ENCODE measurements at regions not wholly inside any gene's neighbourhood (a gene's known extent, or its start where the extent isn't known, plus 50 kb on each side); places are given as distances from the start of the nearest gene placed in this dataset.
"Not testable (repeated sequence)": the region's sequence is repeated elsewhere in the genome, so short reads cannot be mapped to it uniquely, and the experiment has no call there.

DNA sequence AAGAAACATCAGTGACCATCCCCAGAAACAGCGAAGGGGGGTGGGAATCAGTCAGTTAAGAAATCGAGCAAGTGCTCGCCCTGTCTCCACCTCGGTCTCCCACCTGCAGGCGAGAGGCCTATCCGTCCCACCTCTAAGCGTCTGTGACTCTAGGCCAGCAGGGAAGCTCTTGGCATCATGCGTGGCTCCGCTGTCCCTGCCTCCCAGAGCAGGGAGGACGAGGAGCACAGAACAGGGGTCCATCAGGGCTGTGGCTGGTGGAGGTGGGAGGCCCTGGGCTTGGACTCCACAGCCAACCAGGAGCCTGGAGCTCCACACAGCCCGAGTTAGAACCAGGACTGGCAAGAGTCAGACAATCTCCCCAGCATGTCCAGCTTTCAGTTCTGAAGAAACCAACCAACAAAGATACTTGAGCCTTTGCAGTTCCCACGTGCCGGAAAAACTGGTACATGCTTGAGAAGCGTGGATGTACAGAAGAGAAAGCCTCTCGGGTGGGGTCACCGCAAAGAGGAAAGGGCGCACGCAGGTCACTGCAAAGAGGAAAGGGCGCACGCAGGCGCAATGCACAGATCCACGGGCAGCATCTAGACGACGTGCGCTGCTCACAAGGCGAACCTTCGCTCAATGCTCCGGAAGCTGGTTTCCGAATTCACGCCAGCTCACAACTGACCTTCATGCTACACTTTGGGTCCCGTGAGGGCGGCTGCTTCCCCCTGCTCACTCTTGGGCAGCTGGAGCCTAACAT, 104.5 kb upstream of the ALKAL2 start:
- Mint-ChIP-seq H3K9me3 (peaks cover 4% of the 10 kb centered on the region), H3K36me3 (ENCODE audit: low read depth) (no peaks in the 10 kb centered on the region), H3K27me3 (no peaks in the 10 kb centered on the region), H3K27ac (no peak overlapping the region), H3K4me1 (peaks cover 10% of the 10 kb centered on the region), H3K4me3 (no peak overlapping the region)
- no peak for ATAC-seq (replicated peaks)

DNA sequence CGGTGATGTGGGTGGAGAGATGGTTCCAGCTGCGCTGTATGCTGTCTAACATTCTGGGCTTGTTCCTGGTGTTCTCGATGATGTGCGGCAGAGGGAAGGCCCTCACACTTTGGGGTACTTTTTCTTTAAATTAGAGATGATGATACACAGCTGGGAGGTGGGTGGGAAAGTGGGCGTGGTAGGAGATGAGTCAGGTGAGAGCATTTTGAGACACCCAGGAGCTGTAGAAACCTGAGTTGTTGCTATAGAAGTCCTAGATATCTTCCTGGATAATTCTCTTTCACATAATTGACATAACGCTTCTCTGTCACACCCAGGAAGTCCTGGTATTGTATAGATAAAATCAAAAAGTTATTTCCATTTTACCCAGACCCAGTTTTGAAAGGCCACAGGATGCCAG, 103.8 kb upstream of the ALKAL2 start:
- H3K4me1 Mint-ChIP-seq = peaks cover 10% of the 10 kb centered on the region
- H3K36me3 Mint-ChIP-seq (ENCODE audit: low read depth) = no peaks in the 10 kb centered on the region
- peaks cover 4% of the 10 kb centered on the region for H3K9me3 Mint-ChIP-seq
- no peaks in the 10 kb centered on the region for H3K27me3 Mint-ChIP-seq
- H3K27ac Mint-ChIP-seq = no peak overlapping the region
- ATAC-seq (replicated peaks) = no peak
- no peak overlapping the region for H3K4me3 Mint-ChIP-seq

- Mint-ChIP-seq H3K4me3 (no peak overlapping the region), H3K27ac (no peak overlapping the region), H3K36me3 (ENCODE audit: low read depth) (no peaks in the 10 kb centered on the region), H3K9me3 (peaks cover 4% of the 10 kb centered on the region), H3K27me3 (no peaks in the 10 kb centered on the region), H3K4me1 (peaks cover 10% of the 10 kb centered on the region)
- ATAC-seq (replicated peaks) = no peak
These were observed 103.1 kb upstream of the ALKAL2 start for GRCh38 chr2:390959-391358.

DNA sequence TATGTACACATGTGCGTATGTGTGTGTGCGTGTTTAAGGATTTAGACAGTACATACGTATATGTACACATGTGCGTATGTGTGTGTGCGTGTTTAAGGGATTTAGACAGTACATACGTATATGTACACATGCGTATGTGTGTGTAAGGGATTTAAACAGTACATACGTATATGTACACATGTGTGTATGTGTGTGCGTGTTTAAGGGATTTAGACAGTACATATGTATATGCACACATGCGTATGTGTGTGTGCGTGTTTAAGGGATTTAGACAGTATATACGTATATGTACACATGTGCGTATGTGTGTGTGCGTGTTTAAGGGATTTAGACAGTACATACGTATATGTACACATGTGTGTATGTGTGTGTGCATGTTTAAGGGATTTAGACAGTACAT, 102.1 kb upstream of the ALKAL2 start:
- ATAC-seq (replicated peaks); H3K9me3 Mint-ChIP-seq; H3K36me3 Mint-ChIP-seq (ENCODE audit: low read depth); H3K4me1 Mint-ChIP-seq; H3K27me3 Mint-ChIP-seq; H3K4me3 Mint-ChIP-seq; H3K27ac Mint-ChIP-seq: not testable (repeated sequence)

- H3K4me3 Mint-ChIP-seq; H3K4me1 Mint-ChIP-seq; H3K27me3 Mint-ChIP-seq; H3K27ac Mint-ChIP-seq; ATAC-seq (replicated peaks); H3K36me3 Mint-ChIP-seq (ENCODE audit: low read depth); H3K9me3 Mint-ChIP-seq: not testable (repeated sequence)
These were observed 100.9 kb upstream of the ALKAL2 start for GRCh38 chr2:388752-389151.

- Mint-ChIP-seq H3K4me1 (no peaks in the 10 kb centered on the region), H3K27ac (no peak overlapping the region), H3K4me3 (no peak overlapping the region), H3K36me3 (ENCODE audit: low read depth) (no peaks in the 10 kb centered on the region), H3K9me3 (peaks cover 4% of the 10 kb centered on the region), H3K27me3 (no peaks in the 10 kb centered on the region)
- no peak for ATAC-seq (replicated peaks)
These were observed 100.1 kb upstream of the ALKAL2 start for GRCh38 chr2:387980-388421.

GRCh38 chr2:386406-387103, 98.7 kb upstream of the ALKAL2 start:
- no peaks in the 10 kb centered on the region for H3K36me3 Mint-ChIP-seq (ENCODE audit: low read depth)
- H3K27me3 Mint-ChIP-seq = no peaks in the 10 kb centered on the region
- no peak overlapping the region for H3K4me3 Mint-ChIP-seq
- no peak for ATAC-seq (replicated peaks)
- no peaks in the 10 kb centered on the region for H3K4me1 Mint-ChIP-seq
- H3K27ac Mint-ChIP-seq = no peak overlapping the region
- peaks cover 4% of the 10 kb centered on the region for H3K9me3 Mint-ChIP-seq

DNA sequence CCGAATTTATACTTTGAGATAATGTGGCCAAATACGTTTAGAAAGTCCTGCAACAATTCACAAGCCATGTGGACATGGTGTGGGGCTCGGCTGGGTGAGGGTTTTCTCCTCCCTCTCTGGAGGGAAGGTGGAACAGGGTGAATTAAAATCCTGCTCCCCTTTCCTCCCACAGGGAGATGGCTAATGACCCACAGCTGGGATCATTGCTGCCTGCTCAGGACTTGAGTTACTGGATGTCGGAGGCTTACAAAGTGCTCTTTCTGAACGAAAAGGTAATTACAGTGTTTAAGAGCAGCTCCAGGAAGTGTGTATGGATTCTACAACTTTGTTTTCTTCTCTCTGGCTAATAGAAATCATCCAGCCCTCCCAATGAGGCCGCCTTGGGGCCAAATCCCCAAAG, 97.9 kb upstream of the ALKAL2 start:
- no peak overlapping the region for H3K27ac Mint-ChIP-seq
- no peaks in the 10 kb centered on the region for H3K4me1 Mint-ChIP-seq
- no peak for ATAC-seq (replicated peaks)
- no peaks in the 10 kb centered on the region for H3K27me3 Mint-ChIP-seq
- H3K9me3 Mint-ChIP-seq = peaks cover 4% of the 10 kb centered on the region
- no peak overlapping the region for H3K4me3 Mint-ChIP-seq
- H3K36me3 Mint-ChIP-seq (ENCODE audit: low read depth) = no peaks in the 10 kb centered on the region

GRCh38 chr2:385061-385460, 97.2 kb upstream of the ALKAL2 start:
- H3K36me3 Mint-ChIP-seq (ENCODE audit: low read depth) = no peaks in the 10 kb centered on the region
- no peak for ATAC-seq (replicated peaks)
- H3K27me3 Mint-ChIP-seq = no peaks in the 10 kb centered on the region
- no peaks in the 10 kb centered on the region for H3K4me1 Mint-ChIP-seq
- H3K4me3 Mint-ChIP-seq = no peak overlapping the region
- peaks cover 4% of the 10 kb centered on the region for H3K9me3 Mint-ChIP-seq
- H3K27ac Mint-ChIP-seq = no peak overlapping the region

GRCh38 chr2:383888-384287, 96.0 kb upstream of the ALKAL2 start:
- H3K4me3 Mint-ChIP-seq = no peak overlapping the region
- no peak overlapping the region for H3K27ac Mint-ChIP-seq
- peaks cover 5% of the 10 kb centered on the region for H3K27me3 Mint-ChIP-seq
- ATAC-seq (replicated peaks) = no peak
- H3K36me3 Mint-ChIP-seq (ENCODE audit: low read depth) = no peaks in the 10 kb centered on the region
- peaks cover 1% of the 10 kb centered on the region for H3K9me3 Mint-ChIP-seq
- H3K4me1 Mint-ChIP-seq = no peaks in the 10 kb centered on the region

DNA sequence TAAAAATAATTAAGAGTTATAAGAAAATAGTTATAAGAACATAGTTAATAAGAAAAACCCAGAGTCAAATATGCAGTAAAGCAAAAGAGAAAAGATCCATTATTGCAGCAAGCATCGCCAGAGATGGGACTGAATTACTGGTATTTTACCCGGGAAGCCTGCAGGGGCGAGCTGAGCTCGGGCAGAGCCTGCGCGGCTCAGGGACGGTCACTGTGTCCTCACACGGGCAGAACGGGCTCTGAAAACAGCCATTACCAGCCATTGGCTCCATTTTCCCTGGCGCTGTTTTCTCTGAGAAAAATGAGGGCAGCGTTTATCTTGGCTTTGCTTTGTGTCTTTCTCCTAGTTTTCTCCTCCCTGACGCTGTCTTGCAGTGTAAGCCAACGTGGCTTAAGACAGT, 95.3 kb upstream of the ALKAL2 start:
- no peak overlapping the region for H3K4me3 Mint-ChIP-seq
- peaks cover 5% of the 10 kb centered on the region for H3K9me3 Mint-ChIP-seq
- no peaks in the 10 kb centered on the region for H3K4me1 Mint-ChIP-seq
- H3K36me3 Mint-ChIP-seq (ENCODE audit: low read depth) = no peaks in the 10 kb centered on the region
- ATAC-seq (replicated peaks) = no peak
- no peak overlapping the region for H3K27ac Mint-ChIP-seq
- peaks cover 11% of the 10 kb centered on the region for H3K27me3 Mint-ChIP-seq

DNA sequence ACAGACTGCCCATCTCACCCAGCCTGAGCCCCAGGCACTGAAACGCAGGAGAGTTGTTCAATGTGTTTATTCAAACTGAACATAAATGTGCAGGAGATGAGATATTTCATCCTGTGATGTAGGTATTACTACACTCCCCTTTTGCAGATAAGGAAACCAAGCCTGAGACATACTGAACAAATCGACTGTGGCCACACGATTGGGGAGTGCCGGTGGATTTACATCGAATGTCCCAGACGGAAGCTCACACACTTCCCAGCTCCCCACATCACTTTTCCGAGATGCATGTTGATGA, 94.8 kb upstream of the ALKAL2 start:
- H3K9me3 Mint-ChIP-seq = peaks cover 10% of the 10 kb centered on the region
- H3K4me1 Mint-ChIP-seq = no peaks in the 10 kb centered on the region
- H3K4me3 Mint-ChIP-seq = no peak overlapping the region
- no peak overlapping the region for H3K27ac Mint-ChIP-seq
- no peaks in the 10 kb centered on the region for H3K36me3 Mint-ChIP-seq (ENCODE audit: low read depth)
- ATAC-seq (replicated peaks) = no peak
- peaks cover 16% of the 10 kb centered on the region for H3K27me3 Mint-ChIP-seq

DNA sequence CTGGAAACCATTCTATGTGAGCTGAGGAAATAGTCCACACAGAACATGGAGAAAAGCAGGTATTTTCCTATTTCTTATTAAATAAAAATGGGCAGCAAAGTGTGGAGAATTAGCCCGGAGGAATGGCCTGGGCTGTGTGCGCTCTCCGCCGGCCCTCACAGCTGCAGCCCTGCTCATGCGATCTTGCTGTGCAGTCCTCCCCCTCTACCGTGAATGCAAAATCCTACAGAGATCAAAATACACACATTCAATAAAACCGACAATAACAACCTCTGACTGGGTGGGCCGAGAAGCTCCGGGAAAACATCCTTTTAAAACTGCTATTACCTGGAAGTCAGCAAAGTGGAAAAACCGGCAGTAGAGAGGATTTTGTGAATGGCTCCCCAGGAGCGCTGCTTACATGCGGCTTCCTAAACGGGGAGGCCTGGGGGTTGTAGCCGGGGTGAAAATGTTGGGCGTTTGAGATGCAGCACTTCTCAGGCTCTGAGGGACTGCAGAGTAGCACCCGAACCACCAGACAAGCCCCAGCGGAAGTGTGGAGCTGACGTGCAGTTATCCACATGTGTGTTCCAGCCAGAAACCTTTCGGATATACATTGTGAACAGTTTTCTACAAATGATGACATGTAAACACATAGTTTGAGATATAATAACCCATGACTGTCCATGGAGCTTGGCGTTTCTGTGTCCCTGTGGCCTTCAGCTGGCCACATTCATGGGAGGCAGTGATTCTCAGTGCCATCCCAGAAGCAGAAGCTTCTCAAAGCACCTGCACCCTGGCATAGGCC, 94.2 kb upstream of the ALKAL2 start:
- no peak for ATAC-seq (replicated peaks)
- H3K4me1 Mint-ChIP-seq = no peaks in the 10 kb centered on the region
- H3K4me3 Mint-ChIP-seq = no peak overlapping the region
- peaks cover 15% of the 10 kb centered on the region for H3K9me3 Mint-ChIP-seq
- peaks cover 21% of the 10 kb centered on the region for H3K27me3 Mint-ChIP-seq
- H3K36me3 Mint-ChIP-seq (ENCODE audit: low read depth) = no peaks in the 10 kb centered on the region
- no peak overlapping the region for H3K27ac Mint-ChIP-seq

- Mint-ChIP-seq H3K27ac (no peak overlapping the region), H3K36me3 (ENCODE audit: low read depth) (no peaks in the 10 kb centered on the region), H3K27me3 (peaks cover 22% of the 10 kb centered on the region), H3K4me1 (no peaks in the 10 kb centered on the region), H3K4me3 (no peak overlapping the region), H3K9me3 (peaks cover 15% of the 10 kb centered on the region)
- no peak for ATAC-seq (replicated peaks)
These were observed 93.3 kb upstream of the ALKAL2 start for GRCh38 chr2:381181-381580.

DNA sequence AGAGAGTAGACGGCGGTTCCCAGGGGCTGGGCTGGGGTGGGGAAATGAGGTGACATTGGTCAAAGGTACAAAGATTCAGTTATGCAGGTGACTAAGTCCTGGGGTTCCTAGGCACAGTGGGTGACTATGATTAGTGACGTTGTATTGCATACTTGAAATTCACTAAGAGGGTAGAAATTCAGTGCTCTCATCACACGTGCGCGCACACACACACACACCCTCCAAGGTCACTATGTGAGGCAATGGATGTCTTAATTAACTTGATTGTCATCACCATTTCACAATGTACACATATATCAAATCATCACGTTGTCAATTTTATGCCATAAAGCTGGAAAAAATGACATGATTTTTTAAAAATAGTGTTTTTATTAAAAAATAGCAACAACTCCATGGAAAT, 92.9 kb upstream of the ALKAL2 start:
- H3K36me3 Mint-ChIP-seq (ENCODE audit: low read depth) = no peaks in the 10 kb centered on the region
- H3K9me3 Mint-ChIP-seq = peaks cover 15% of the 10 kb centered on the region
- ATAC-seq (replicated peaks) = no peak
- H3K4me1 Mint-ChIP-seq = no peaks in the 10 kb centered on the region
- H3K27me3 Mint-ChIP-seq = peaks cover 22% of the 10 kb centered on the region
- H3K4me3 Mint-ChIP-seq = no peak overlapping the region
- H3K27ac Mint-ChIP-seq = no peak overlapping the region
